H54 (cell line): ENCODE measurements at regions not wholly inside any gene's neighbourhood (a gene's known extent, or its start where the extent isn't known, plus 50 kb on each side); places are given as distances from the start of the nearest gene placed in this dataset.

Source experiments
- DNase-seq: peaks from one replicate; pipeline ENCODE4 v3.0.0; 2011; ENCODE audit warnings: low spot score, mixed read lengths; ENCODE audit not compliant: insufficient read length
- FAIRE-seq: peaks from 3 replicates; lab custom pipeline; 2011; peaks lifted over from hg19 to GRCh38; lab: Jason Lieb, UNC
- POLR2A ChIP-seq: IDR thresholded peaks from 2 replicates; pipeline ENCODE4 v1.6.1; 2011; ENCODE audit warnings: low read depth, mild to moderate bottlenecking, low read length

DNA sequence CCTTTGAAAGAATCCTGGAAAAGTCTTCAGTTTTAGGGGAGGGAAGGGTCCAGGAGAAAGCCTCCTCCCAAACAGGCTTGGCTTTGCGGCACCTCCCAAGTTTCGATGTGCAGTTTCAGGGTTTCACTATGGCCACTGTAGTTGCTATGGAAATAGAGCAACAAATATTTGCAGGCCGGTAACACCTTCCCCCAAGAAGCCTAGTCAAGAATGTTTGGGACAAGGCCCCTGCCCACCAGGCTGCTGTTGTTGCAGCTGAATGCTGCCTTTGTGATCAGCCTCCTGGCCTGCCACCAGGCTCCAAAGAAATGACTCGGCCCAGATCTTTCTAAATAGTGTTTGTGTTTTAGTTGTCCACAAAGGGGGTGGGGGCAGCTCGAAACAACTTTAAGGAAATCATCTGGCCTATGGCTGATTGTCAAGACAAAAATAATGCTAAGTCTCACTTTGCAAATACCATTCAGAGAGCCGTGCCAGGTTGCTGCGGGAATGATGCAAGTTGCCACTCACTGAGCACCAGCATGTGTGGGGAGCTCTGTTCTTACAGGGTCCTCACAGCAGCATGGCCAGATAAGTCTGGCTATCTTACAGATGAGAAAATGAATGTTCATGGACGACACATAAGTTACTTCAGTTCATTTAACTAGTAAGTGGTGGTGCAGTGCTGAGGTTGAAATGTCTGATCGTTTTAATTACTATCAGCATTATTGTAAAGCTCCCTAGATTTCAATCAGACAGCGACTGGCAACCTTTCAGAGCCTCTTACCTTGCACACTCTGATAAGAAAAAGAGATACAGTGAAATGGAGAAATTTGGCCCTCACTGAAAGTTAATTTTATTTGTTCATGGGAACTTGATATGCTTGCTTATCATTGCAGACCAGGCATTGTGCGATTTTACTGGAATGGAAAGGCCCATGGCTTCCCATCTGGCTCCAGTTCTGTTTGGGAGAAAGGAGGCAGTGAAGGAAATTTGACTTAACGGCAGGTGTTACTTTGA lies 91.2 kb upstream of the JUN start:
- no peak for TF ChIP-seq POLR2A
- FAIRE-seq = no peak
- no peak for DNase-seq

GRCh38 chr1:58879464-58879863 lies 95.6 kb upstream of the JUN start:
- DNase-seq (no peak), FAIRE-seq (no peak)
- no peak for TF ChIP-seq POLR2A

GRCh38 chr1:58880592-58880991 lies 96.7 kb upstream of the JUN start:
- no peak for TF ChIP-seq POLR2A
- DNase-seq (no peak), FAIRE-seq (no peak)

- DNase-seq = peak; percentile 54
Measured at GRCh38 chr1:58881471-58881994, 97.7 kb upstream of the JUN start.

GRCh38 chr1:58882322-58882948 lies 98.6 kb upstream of the JUN start:
- no peak for FAIRE-seq

More at GRCh38 chr1:58881471-58881994, 97.7 kb upstream of the JUN start:
- TF ChIP-seq POLR2A = no peak
- FAIRE-seq = peak; percentile 36

DNA sequence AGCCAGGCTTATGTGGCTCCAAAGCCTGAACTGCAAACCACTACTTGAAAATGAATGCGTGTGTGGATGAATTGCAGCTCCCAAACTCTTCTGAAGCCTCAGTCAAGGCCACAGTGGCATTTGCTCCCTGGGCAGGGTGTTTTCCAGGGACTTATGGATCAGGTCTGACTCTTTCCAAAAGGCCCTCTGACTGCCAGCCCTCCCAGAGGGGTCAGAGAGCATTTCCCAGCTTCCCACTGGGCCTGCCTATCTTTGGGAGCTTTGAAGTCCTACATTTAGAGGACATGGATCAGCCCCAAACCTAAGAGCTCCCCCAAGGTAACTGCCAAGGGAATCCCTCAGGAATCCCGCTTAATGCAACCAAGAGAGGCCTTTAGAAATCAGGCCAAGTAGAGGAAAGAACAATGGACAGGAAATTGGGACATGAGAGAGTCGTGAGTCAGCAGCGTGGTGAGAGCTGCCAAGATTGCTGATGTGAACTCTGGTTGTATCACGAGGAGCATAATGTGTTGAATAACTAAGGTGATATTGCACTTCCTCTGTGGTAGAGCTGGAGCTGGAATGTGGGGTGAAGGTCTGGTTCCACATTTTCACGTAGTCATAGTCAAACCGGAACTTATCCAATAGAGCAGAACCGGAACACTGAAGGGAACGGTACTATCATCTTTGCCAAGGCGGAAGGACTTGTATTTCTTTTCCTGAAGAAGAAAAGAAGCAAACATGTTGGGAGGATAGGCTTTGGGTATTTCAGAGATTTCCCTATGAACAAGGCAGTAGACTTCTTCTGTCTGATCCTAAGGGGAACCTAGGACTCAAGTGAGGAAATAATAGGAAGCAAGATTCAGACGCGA lies 99.4 kb upstream of the JUN start:
- FAIRE-seq (peak; percentile 90), DNase-seq (peak; percentile 58)
- no peak for TF ChIP-seq POLR2A

More at GRCh38 chr1:58882322-58882948, 98.6 kb upstream of the JUN start:
- DNase-seq = no peak
- no peak for TF ChIP-seq POLR2A

DNA sequence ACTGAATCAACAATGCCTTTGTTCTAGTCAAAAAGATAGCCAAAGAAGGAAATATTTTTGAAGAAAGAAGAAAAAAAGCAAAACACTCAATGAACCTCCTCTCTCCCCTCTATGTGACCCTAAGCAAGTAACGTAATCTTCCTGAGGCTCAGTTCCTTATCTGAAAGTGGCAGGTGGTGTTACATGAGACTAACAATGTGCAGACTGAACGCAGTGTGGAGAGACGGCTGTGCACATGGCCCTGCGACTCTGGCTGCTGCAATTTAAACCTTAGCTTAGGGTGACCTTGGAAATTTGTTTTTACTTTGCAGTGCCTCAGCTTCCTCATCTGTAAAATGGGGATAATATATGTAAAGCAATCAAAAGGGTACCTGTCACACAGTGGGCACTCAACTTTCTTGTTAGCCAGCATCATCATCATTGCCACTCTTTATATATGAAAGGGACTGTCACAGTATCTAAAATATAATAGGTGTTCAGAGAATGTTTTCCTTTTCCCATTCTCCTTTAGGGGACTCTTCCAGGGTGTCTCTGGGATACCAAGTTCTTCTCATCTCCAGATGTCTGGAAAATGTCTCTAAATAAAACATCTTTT lies 100.1 kb upstream of the JUN start:
- TF ChIP-seq POLR2A = no peak
- FAIRE-seq = no peak
- no peak for DNase-seq

GRCh38 chr1:58884706-58885661 lies 101.1 kb upstream of the JUN start:
- no peak for TF ChIP-seq POLR2A
- no peak for DNase-seq
- no peak for FAIRE-seq

DNA sequence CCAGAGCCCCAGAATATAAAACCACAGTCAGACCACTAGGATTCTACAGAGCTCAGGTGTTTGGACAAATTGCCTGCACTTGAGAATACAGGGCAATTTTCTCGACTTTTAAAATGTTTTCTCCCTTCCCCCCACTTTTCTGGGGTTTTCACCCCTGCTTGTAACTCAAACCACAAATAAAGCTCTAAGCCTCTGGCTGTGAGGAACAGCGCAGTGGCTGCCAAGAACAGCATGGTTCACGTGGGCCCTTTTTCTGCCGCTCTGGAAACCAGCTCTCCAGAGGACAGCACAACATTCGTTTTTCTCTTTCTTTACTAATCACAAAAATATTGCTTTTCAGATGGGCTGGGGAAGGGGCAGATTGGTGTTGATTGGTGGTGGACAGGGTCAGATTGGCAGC lies 102.2 kb upstream of the JUN start:
- DNase-seq = no peak
- no peak for FAIRE-seq
- TF ChIP-seq POLR2A = no peak

- no peak for FAIRE-seq
- TF ChIP-seq POLR2A = no peak
- no peak for DNase-seq
Measured at GRCh38 chr1:58886611-58887010, 102.8 kb upstream of the JUN start.

- TF ChIP-seq POLR2A = no peak
- FAIRE-seq = no peak
- DNase-seq = no peak
Measured at GRCh38 chr1:58887059-58887458, 103.2 kb upstream of the JUN start.

DNA sequence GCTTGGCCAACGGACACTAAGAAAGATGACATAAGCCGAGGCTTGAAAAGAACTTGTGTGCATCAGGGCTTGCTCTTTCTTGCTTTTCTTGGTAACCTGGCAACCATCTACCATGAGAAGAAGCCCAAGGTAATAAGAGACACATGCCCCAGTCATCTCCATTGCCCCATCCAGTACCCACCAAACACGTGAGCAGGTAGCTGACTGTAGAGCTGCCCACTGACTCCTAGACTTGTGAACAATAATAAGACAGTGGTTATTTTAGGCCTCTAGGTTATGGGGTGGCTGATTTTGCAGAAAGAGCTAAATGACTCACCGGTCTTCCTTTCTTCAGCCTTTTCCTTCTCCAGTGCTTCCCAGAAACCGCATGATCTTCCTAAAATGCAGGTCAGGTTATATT lies 105.0 kb upstream of the JUN start:
- no peak for TF ChIP-seq POLR2A
- DNase-seq (no peak), FAIRE-seq (no peak)

DNA sequence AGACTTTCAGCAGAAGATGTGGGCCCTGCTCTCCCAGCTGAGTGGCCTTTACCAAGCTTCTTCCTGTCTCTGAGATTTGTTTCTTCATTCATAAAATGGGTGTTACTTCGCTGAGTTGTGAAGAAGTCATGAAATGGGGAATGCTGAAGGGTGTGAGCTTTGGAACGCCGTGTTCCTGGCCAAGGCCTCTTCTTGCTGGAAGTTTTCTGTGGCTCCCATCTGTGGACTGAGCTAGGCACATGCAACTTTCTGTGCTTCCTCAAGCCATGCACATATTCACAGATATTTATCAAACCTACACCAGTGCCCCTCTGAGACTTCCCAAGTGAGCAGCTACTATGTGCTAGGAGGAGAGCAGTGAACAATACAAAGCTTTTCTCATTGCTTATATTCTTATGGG lies 106.3 kb upstream of the JUN start:
- no peak for FAIRE-seq
- DNase-seq = no peak
- no peak for TF ChIP-seq POLR2A
